Muscle of back (tissue), 3 donors: ENCODE measurements at regions not wholly inside any gene's neighbourhood (a gene's known extent, or its start where the extent isn't known, plus 50 kb on each side); places are given as distances from the start of the nearest gene placed in this dataset.
"Not testable (repeated sequence)": the region's sequence is repeated elsewhere in the genome, so short reads cannot be mapped to it uniquely, and the experiment has no call there.

Source experiments
- DNase-seq, 3 donors: peaks; one replicate each; pipeline versions ENCODE4 v3.0.0 to v3.0.0-alpha.2; 2013

- DNase-seq: no peak
These were observed 162.6 kb downstream of the PMAIP1 start for GRCh38 chr18:60062396-60062795.

DNA sequence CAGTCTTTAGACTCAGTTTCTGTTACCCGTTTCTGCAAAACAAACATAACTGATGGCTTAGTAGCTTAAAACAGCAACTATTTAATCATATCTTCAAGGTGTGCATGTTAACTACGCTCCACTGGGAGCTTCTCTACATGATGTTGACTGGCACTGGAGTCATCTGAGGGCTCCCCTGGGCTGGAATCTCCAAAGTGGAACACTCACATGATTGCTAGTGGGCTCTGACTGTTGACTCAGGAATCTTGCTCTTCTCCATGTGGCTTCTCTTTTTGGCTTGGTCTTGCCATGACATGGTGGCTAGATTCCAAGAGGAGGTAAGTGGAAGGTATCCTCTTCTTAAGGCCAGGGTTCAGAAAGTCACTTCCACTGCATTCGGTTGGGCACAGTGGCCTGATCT lies 160.8 kb downstream of the PMAIP1 start:
- no peak for DNase-seq

- DNase-seq: no peak
These were observed 160.2 kb downstream of the PMAIP1 start for GRCh38 chr18:60060026-60060425.

DNA sequence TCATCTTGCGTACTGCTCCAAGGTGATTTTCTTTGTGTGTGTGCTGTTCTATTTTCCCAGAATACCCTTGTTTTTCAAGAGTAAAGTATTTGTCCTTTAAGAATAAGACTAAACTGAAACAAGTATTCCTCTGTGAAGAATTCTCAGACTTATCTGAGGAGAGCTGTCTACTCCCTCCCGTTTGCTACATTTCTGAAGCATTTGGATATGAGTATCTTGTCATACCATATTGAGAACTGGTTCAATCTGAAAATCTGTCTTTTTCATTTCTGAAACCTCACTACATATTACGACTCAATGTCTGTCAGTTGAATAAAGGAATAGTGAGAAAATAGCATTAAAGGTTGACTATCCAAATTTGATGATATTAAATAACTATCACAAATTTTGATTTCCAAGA lies 159.4 kb downstream of the PMAIP1 start:
- no peak for DNase-seq

GRCh38 chr18:60053747-60054304 lies 154.0 kb downstream of the PMAIP1 start:
- DNase-seq: peak in 1 of 3 donors; percentile 84

GRCh38 chr18:60050821-60051220 lies 151.0 kb downstream of the PMAIP1 start:
- no peak for DNase-seq

GRCh38 chr18:60049172-60049571 lies 149.4 kb downstream of the PMAIP1 start:
- no peak for DNase-seq

GRCh38 chr18:60047556-60047955 lies 147.8 kb downstream of the PMAIP1 start:
- no peak for DNase-seq

DNA sequence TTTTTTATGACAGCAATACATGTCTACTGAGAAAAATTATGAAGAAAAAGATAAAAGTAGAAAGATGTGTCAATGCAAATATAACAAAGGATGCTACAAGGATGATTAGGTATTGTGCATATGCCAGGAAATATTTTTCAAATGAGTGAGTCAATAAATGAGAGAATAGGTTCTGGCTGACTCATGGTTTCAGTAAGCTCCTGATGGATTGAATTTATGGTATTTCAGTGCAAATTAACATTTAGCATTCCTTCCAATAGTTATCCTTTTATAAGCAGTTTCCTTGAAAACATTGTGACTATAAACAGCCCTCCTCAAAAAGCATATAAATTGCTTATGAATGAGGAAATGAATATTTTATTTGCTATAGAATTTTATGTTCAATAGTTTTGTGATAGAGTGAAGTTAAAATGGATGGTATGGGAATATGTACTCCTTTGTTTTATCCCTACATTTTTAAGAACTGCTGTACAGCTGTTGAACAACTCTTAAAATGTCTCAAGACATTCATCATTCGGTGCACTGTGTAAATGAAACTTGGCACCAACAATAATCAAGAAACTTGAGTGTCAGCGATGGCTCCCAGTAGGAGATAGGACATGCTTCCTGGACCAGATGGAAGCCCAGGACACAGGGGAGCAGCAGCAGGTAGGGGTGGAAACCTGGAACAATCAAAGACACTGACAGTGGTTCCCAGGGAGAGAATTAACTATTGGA lies 144.7 kb downstream of the PMAIP1 start:
- DNase-seq: peak in 1 of 3 donors; percentile 75

GRCh38 chr18:60040971-60041370 lies 141.2 kb downstream of the PMAIP1 start:
- DNase-seq: no peak

DNA sequence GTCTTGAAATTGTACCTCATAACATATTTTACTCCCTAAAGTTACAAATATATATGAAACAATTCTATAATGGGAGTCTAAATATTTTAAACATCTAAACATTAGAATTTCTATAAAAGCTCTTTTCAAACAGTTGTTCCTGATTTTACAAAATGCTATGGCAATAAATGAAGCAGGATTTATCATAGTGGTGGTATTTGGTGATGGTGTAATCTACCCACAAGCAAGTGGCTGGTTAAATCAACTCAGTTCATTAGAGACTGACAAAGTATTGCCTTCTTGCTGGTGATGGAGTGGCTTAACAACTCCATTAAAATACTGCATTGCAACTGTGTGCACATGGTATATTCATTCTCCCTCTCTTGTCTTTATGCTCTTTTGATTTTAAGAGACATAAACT lies 138.9 kb downstream of the PMAIP1 start:
- DNase-seq: no peak

DNA sequence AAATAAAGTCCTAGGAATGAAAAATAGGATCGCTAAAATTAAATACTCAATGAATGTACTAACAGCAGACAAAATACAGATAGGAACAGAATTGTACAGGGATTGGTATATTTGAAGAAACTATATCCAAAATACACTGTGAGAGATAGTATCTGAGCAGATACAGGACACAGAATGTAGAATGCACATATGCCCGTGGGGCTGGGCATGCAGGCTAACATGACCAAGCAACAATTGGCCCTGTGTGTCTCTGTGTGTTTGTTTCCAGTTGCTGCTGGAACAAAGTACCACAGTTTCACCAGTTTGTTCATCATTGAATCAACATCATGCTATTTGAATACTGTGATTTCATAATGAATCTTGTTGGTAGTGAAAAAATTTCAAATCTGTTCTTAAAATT lies 127.6 kb downstream of the PMAIP1 start:
- no peak for DNase-seq

DNA sequence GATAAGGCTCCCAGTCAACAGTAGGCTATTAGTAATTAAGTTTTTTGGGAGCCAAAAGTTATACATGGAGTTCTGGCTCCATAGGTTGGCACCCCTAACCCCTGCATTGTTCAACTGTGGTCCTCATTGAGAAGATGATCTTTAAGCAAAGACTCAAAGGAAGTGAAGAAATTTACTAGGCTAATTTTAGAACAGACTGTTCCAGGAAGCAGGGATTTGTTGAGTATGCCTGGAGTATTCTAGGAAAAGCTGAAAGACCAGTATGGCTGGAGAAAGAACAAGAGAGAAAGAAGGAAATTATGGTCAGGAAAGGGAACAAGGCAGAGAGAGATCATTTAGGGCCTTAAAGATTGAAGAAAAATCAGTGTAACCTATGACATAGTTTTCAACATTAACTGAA lies 125.1 kb downstream of the PMAIP1 start:
- no peak for DNase-seq

- no peak for DNase-seq
These were observed 124.5 kb downstream of the PMAIP1 start for GRCh38 chr18:60024345-60024744.

DNA sequence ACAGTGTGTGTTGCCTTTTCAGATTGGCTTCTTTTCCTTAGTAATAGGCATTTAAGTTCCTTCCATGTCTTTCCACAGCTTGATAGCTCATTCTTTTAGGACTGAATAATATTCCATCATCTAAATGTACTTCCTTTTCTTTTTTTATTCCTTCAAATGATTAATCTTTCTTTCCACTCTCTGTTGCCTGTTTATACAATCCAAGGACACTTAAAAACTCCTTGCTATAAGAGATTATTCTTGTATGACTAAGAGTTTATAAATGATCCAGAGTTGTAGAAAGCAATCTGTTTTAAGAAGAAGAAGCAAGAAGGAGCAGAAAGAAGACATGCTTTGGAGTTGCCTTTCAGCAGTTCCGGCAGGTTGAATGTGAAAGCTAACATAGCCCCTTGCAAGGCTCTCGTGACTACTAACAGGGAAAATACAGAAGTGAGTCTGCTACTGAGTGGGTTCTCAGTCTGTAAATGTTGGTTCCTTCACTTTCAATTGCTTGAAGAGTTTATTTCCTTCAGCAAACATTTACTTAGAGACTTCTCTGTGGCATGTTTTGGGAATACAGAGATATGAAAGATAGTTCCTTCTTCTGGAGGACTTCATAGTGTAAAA lies 123.0 kb downstream of the PMAIP1 start:
- no peak for DNase-seq

GRCh38 chr18:60021556-60021955 lies 121.8 kb downstream of the PMAIP1 start:
- no peak for DNase-seq

GRCh38 chr18:60020107-60020925 lies 120.5 kb downstream of the PMAIP1 start:
- no peak for DNase-seq

GRCh38 chr18:60019463-60019840 lies 119.7 kb downstream of the PMAIP1 start:
- peak in 1 of 3 donors; percentile 79 for DNase-seq

GRCh38 chr18:60018618-60019462 lies 119.0 kb downstream of the PMAIP1 start:
- DNase-seq: no peak

DNA sequence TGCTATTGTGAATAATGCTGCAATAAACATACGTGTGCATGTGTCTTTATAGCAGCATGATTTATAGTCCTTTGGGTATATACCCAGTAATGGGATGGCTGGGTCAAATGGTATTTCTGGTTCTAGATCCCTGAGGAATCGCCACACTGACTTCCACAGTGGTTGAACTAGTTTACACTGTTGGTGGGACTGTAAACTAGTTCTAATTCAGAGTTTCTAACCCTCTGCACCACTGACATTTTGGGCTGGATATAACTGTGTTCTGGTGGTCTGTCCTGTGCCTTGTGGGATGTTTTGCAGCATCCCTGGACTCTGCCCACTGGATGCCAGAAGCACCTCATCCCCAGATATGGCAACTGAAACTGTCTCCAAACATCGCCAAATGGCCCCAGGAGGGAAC lies 118.3 kb downstream of the PMAIP1 start:
- DNase-seq: not testable (repeated sequence)

DNA sequence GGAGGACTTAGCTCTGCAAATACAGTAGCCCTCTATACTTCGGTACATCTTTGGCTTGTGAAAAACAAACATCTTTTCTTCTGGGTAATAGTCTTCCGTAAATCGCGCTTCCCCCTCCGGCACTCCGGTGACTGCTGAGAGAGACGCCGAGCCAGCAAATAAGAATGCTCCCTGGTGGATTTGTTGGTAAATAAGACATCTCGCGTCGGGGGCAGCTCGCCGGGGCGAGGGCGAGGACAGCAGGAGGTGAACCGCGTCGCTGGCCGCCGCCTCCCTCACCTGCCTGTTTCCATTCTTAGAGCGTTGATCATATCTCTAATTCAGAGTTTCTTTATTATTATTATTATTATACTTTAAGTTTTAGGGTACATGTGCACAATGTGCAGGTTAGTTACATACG lies 117.6 kb downstream of the PMAIP1 start:
- no peak for DNase-seq

GRCh38 chr18:60015826-60016225 lies 116.0 kb downstream of the PMAIP1 start:
- DNase-seq: not testable (repeated sequence)
